ENCODE measurements at regions not wholly inside any gene's neighbourhood (a gene's known extent, or its start where the extent isn't known, plus 50 kb on each side); places are given as distances from the start of the nearest gene placed in this dataset.

DNA sequence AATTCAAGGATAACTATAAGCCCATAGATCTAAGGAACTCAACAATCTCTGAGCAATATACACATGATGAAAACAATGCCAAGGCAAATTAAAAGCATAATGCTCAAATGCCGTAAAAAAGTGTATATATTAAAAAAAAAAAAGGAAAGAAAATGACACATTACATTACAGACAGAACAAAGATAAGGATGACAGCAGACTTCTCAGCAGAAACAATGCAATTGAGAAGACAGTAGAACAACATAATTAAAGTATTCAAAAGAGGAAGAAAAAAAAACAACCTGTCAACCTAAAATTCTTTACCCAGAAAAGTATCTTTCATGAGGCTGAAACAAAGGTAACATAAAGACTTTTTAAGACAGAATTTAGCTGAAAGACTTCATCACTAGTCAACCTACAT lies 591.7 kb downstream of the ZNF608 start:
- H3K4me1 ChIP-seq (ENCODE audit: control insufficient read depth, insufficient read depth, low read length) = no peaks in the 10 kb centered on the region
- no peak overlapping the region for H3K4me3 ChIP-seq (ENCODE audit: low read length)
- H3K36me3 ChIP-seq (ENCODE audit: control insufficient read depth, insufficient read depth, low read length) = no peaks in the 10 kb centered on the region
- no peak for DNase-seq
- H3K27ac ChIP-seq (ENCODE audit: low read length) = no peak overlapping the region
- peaks cover 30% of the 10 kb centered on the region for H3K9me3 ChIP-seq (replicated peaks; ENCODE audit: control insufficient read depth, low read depth, low read length)
- no CpG with 5 or more reads among the region's 1 CpG for WGBS (ENCODE audit: insufficient coverage)
- no peaks in the 10 kb centered on the region for H3K27me3 ChIP-seq (ENCODE audit: control insufficient read depth, insufficient read depth, low read length)

DNA sequence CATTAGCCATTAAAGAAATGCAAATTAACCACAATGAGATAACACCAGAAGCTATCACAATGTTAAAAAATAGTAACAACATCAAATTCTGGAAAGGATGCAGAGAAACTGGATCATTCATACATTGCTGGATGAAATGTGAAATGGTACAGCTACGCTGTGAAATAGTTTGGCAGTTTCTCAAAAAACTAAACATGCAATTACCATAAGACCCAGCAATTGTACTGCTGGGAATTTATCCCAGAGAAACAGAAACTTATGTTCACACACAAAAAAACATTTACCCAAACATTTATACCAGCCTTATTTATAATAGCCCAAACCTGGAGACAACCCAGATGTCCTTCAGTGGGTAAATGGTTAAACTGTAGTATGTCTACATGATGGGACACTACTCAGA lies 592.9 kb downstream of the ZNF608 start:
- no peaks in the 10 kb centered on the region for H3K36me3 ChIP-seq (ENCODE audit: control insufficient read depth, insufficient read depth, low read length)
- no peak overlapping the region for H3K27ac ChIP-seq (ENCODE audit: low read length)
- H3K4me1 ChIP-seq (ENCODE audit: control insufficient read depth, insufficient read depth, low read length) = no peaks in the 10 kb centered on the region
- DNase-seq = no peak
- no peaks in the 10 kb centered on the region for H3K27me3 ChIP-seq (ENCODE audit: control insufficient read depth, insufficient read depth, low read length)
- no peak overlapping the region for H3K4me3 ChIP-seq (ENCODE audit: low read length)
- WGBS (ENCODE audit: insufficient coverage) = no CpG with 5 or more reads among the region's 1 CpG
- H3K9me3 ChIP-seq (replicated peaks; ENCODE audit: control insufficient read depth, low read depth, low read length) = peaks cover 30% of the 10 kb centered on the region

DNA sequence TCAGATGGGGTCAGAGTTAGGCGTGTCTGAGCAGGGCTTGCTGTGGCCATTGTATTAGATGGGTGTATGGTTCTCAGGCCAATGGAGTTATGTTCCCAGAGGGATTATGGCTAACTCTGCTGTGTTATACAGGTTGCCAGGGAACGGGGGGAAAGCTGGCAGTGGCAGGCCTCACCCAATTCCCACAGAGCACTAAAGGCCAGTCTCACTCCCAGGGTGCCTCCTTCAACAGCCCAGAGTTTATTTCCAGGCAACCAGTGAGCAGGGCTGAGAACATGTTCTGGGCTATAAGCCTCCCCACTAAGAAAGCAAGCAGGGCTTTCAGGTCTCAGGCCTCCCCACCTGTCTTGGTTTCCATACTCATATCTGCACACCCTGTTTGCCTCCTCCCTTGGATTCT lies 597.9 kb downstream of the ZNF608 start:
- no peaks in the 10 kb centered on the region for H3K27me3 ChIP-seq (ENCODE audit: control insufficient read depth, insufficient read depth, low read length)
- H3K4me1 ChIP-seq (ENCODE audit: control insufficient read depth, insufficient read depth, low read length) = no peaks in the 10 kb centered on the region
- peaks cover 15% of the 10 kb centered on the region for H3K9me3 ChIP-seq (replicated peaks; ENCODE audit: control insufficient read depth, low read depth, low read length)
- H3K27ac ChIP-seq (ENCODE audit: low read length) = no peak overlapping the region
- no CpG with 5 or more reads among the region's 2 CpGs for WGBS (ENCODE audit: insufficient coverage)
- no peaks in the 10 kb centered on the region for H3K36me3 ChIP-seq (ENCODE audit: control insufficient read depth, insufficient read depth, low read length)
- DNase-seq = no peak
- no peak overlapping the region for H3K4me3 ChIP-seq (ENCODE audit: low read length)

DNA sequence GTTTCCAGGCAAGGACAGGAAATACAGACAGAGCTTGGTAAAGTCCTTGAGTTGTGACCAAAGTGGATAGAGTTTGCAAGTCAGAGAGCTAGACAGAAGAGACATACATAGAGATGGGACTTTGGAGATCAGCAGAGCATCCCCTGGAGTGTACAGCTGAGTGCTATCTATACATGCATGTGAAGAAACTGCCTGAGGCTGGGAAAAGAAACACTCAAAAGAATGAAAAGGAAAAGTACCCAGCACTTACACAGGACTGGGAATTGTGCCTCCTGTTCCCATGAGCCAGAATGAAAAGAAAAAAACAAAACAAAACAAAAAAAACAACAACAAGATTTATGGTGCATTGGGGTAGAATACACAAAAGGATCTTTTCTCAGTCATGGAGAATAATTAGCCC lies 606.4 kb downstream of the ZNF608 start:
- DNase-seq = no peak
- no peak overlapping the region for H3K27ac ChIP-seq (ENCODE audit: low read length)

DNA sequence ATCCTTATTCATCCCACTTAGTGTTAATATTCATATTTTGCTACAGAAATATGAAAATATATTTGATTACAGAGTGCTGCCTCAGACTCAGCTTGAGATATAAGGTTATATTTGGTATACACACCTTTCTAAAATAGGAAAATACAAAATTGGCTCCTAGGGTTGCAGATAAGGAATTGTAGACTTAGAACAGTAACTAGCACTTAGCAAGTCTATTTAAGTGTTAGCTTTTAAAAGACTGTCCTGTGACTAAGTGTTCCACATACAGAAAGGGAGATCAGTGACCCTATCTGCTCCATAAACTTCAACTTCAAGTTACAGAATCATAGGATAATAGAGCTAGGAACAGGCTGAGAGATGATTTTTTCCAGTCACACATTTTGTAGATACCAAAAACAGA lies 607.0 kb downstream of the ZNF608 start:
- no peak for DNase-seq
- Histone ChIP-seq H3K27me3 (ENCODE audit: control insufficient read depth, insufficient read depth, low read length) (no peaks in the 10 kb centered on the region), H3K36me3 (ENCODE audit: control insufficient read depth, insufficient read depth, low read length) (no peaks in the 10 kb centered on the region), H3K27ac (ENCODE audit: low read length) (no peak overlapping the region), H3K4me1 (ENCODE audit: control insufficient read depth, insufficient read depth, low read length) (no peaks in the 10 kb centered on the region), H3K4me3 (ENCODE audit: low read length) (no peak overlapping the region), H3K9me3 (replicated peaks; ENCODE audit: control insufficient read depth, low read depth, low read length) (no peaks in the 10 kb centered on the region)

More for the DNA sequence above, 606.4 kb downstream of the ZNF608 start:
- Histone ChIP-seq H3K9me3 (replicated peaks; ENCODE audit: control insufficient read depth, low read depth, low read length) (no peaks in the 10 kb centered on the region), H3K36me3 (ENCODE audit: control insufficient read depth, insufficient read depth, low read length) (no peaks in the 10 kb centered on the region), H3K4me1 (ENCODE audit: control insufficient read depth, insufficient read depth, low read length) (no peaks in the 10 kb centered on the region), H3K4me3 (ENCODE audit: low read length) (no peak overlapping the region), H3K27me3 (ENCODE audit: control insufficient read depth, insufficient read depth, low read length) (no peaks in the 10 kb centered on the region)

DNA sequence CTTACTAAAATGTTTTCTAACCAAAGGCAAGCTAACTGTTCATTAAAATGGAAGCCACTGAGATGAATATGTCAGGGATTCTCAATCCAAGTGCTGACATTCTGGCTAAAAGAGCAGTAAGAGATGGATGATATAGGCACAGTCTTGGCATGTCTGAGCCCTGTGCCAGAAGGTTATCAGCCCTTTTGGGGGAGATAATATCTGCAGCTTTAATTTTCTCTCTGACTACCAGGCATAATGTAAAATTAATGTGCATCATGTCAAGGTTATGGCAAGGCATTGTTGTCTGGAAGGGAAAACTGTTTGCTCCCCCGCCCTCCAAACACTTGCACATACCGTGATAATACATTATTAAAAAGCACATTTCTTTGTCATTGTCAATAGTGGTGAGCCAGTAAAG lies 609.8 kb downstream of the ZNF608 start:
- no peaks in the 10 kb centered on the region for H3K36me3 ChIP-seq (ENCODE audit: control insufficient read depth, insufficient read depth, low read length)
- H3K9me3 ChIP-seq (replicated peaks; ENCODE audit: control insufficient read depth, low read depth, low read length) = no peaks in the 10 kb centered on the region
- H3K27ac ChIP-seq (ENCODE audit: low read length) = no peak overlapping the region
- no CpG with 5 or more reads among the region's 2 CpGs for WGBS (ENCODE audit: insufficient coverage)
- no peaks in the 10 kb centered on the region for H3K4me1 ChIP-seq (ENCODE audit: control insufficient read depth, insufficient read depth, low read length)
- no peaks in the 10 kb centered on the region for H3K27me3 ChIP-seq (ENCODE audit: control insufficient read depth, insufficient read depth, low read length)
- DNase-seq = no peak
- H3K4me3 ChIP-seq (ENCODE audit: low read length) = no peak overlapping the region

DNA sequence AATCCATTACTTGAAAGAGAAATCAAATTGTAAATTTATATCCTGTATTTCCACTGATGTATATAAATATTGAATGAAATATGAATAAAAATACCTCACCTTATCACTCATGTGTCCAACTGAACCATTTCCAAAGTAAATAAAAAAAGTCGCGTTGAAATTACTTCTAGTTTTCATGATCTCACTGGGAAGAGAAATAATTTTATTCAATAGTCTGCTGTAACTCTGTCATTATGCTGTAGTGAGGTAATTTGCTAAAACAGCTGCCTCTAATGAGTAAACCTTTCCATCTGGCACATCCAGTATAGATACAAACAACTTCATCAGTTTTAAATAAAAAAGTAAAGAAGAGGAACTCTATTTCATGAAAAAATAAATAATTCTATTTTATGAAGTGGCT lies 611.5 kb downstream of the ZNF608 start:
- no CpG with 5 or more reads among the region's 2 CpGs for WGBS (ENCODE audit: insufficient coverage)
- no peaks in the 10 kb centered on the region for H3K36me3 ChIP-seq (ENCODE audit: control insufficient read depth, insufficient read depth, low read length)
- no peaks in the 10 kb centered on the region for H3K4me1 ChIP-seq (ENCODE audit: control insufficient read depth, insufficient read depth, low read length)
- H3K4me3 ChIP-seq (ENCODE audit: low read length) = no peak overlapping the region
- DNase-seq = peak; percentile 76
- H3K9me3 ChIP-seq (replicated peaks; ENCODE audit: control insufficient read depth, low read depth, low read length) = no peaks in the 10 kb centered on the region
- no peaks in the 10 kb centered on the region for H3K27me3 ChIP-seq (ENCODE audit: control insufficient read depth, insufficient read depth, low read length)
- H3K27ac ChIP-seq (ENCODE audit: low read length) = no peak overlapping the region

DNA sequence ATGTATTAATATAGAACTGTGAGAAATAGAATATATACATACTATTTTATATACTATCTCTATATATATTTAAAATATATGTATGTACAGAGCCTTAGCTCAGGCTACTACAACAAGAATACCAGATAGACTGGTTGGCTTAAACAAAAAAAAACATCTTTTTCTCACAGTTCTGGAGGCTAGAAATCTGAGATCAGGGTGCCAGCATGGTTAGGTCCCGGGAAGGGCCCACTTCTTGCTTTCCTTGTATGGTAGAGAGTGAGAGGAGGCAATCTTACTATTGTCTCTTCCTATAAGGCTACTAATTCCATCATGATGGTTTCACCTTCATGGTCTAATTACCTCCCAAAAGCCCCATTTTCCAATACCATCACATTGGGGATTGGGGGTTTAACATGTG lies 613.0 kb downstream of the ZNF608 start:
- H3K27me3 ChIP-seq (ENCODE audit: control insufficient read depth, insufficient read depth, low read length) = no peaks in the 10 kb centered on the region
- no peaks in the 10 kb centered on the region for H3K36me3 ChIP-seq (ENCODE audit: control insufficient read depth, insufficient read depth, low read length)
- no peak overlapping the region for H3K4me3 ChIP-seq (ENCODE audit: low read length)
- no CpG with 5 or more reads among the region's 1 CpG for WGBS (ENCODE audit: insufficient coverage)
- DNase-seq = no peak
- H3K4me1 ChIP-seq (ENCODE audit: control insufficient read depth, insufficient read depth, low read length) = peaks cover under 1% of the 10 kb centered on the region
- no peaks in the 10 kb centered on the region for H3K9me3 ChIP-seq (replicated peaks; ENCODE audit: control insufficient read depth, low read depth, low read length)
- H3K27ac ChIP-seq (ENCODE audit: low read length) = no peak overlapping the region

DNA sequence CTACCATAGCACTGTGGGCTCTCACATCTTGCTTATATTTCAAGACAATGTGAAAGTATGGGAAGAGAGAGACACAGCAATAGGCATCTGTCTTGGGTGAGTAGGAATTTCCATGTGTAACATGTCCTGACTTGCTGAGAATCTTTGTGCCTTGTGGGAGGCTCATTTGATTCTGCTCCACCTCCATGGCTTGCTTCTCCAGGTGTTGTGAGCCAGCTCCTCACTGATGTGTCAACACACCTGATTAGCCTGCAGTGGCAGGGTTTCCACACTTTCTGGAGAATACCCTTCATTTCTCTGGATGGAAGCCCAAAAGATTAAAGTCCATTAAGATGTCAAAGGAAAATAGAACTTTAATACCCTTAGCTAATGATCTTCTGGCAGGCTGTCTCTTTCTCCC lies 613.6 kb downstream of the ZNF608 start:
- Histone ChIP-seq H3K27me3 (ENCODE audit: control insufficient read depth, insufficient read depth, low read length) (no peaks in the 10 kb centered on the region), H3K27ac (ENCODE audit: low read length) (no peak overlapping the region), H3K4me1 (ENCODE audit: control insufficient read depth, insufficient read depth, low read length) (peaks cover 5% of the 10 kb centered on the region), H3K36me3 (ENCODE audit: control insufficient read depth, insufficient read depth, low read length) (no peaks in the 10 kb centered on the region), H3K9me3 (replicated peaks; ENCODE audit: control insufficient read depth, low read depth, low read length) (no peaks in the 10 kb centered on the region), H3K4me3 (ENCODE audit: low read length) (no peak overlapping the region)
- no peak for DNase-seq

DNA sequence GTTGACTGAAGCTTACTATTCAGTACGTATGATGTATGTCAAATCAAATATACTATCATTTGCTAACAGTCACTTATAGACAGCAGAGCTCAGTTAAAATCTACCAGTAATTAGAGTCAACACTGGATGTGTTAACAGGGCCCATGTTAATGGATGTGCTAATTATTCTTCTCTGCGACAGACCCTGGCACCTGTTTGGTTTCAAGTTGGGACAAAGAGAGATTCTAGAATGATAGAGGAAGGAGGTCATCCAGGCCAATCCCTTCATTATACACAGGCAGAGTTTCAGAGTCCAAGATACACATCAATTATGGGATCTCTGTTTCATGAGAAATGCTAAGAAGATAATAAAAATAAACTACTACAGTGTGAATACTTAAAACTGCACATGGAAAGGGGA lies 615.0 kb downstream of the ZNF608 start:
- H3K36me3 ChIP-seq (ENCODE audit: control insufficient read depth, insufficient read depth, low read length) = no peaks in the 10 kb centered on the region
- H3K27me3 ChIP-seq (ENCODE audit: control insufficient read depth, insufficient read depth, low read length) = no peaks in the 10 kb centered on the region
- no peak overlapping the region for H3K27ac ChIP-seq (ENCODE audit: low read length)
- peaks cover 10% of the 10 kb centered on the region for H3K4me1 ChIP-seq (ENCODE audit: control insufficient read depth, insufficient read depth, low read length)
- no CpG with 5 or more reads among the region's 2 CpGs for whole genome bisulfite sequencing (ENCODE audit: insufficient coverage)
- DNase-seq = no peak
- no peaks in the 10 kb centered on the region for H3K9me3 ChIP-seq (replicated peaks; ENCODE audit: control insufficient read depth, low read depth, low read length)
- H3K4me3 ChIP-seq (ENCODE audit: low read length) = no peak overlapping the region

DNA sequence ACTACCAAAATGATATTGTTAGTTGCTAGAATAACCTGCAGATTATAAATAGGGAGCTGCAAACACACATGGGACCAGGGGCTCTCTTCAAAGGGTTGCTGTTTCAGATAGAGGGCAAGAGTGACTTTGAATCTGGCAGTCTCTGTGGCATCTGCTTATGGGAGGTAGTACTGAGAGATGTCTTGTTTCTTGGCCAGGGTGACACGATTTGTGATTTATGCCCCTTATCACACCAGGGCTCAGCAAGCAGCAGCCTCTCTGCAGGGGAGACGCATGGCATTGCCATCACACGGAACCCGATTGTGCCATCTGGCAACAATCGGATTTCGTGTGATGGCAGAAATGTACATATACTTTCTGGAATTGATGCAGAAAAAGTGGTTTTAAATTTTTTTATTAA lies 615.6 kb downstream of the ZNF608 start:
- peaks cover 10% of the 10 kb centered on the region for H3K4me1 ChIP-seq (ENCODE audit: control insufficient read depth, insufficient read depth, low read length)
- no CpG with 5 or more reads among the region's 6 CpGs for WGBS (ENCODE audit: insufficient coverage)
- no peak overlapping the region for H3K4me3 ChIP-seq (ENCODE audit: low read length)
- DNase-seq = no peak
- no peaks in the 10 kb centered on the region for H3K9me3 ChIP-seq (replicated peaks; ENCODE audit: control insufficient read depth, low read depth, low read length)
- no peaks in the 10 kb centered on the region for H3K36me3 ChIP-seq (ENCODE audit: control insufficient read depth, insufficient read depth, low read length)
- no peaks in the 10 kb centered on the region for H3K27me3 ChIP-seq (ENCODE audit: control insufficient read depth, insufficient read depth, low read length)
- H3K27ac ChIP-seq (ENCODE audit: low read length) = no peak overlapping the region

Measured in muscle of leg (tissue), 3 donors.